DOHH2 (cell line): ENCODE measurements at regions not wholly inside any gene's neighbourhood (a gene's known extent, or its start where the extent isn't known, plus 50 kb on each side); places are given as distances from the start of the nearest gene placed in this dataset.

Experiments used
- EZH2phosphoT487 ChIP-seq: fragments of 200-600 bp; sonication (generic); IDR thresholded peaks from 2 replicates; pipeline ENCODE4 v1.6.1; 2017; ENCODE audit warnings: borderline replicate concordance, mild to moderate bottlenecking, antibody characterized with exemption, low read length, moderate library complexity, mixed read lengths
- TF ChIP-seq, protein P1 (sequence below): fragments of 200-600 bp; sonication (generic); IDR thresholded peaks from one replicate; pipeline ENCODE4 v1.5.1; 2014; ENCODE audit warnings: antibody characterized with exemption, mild to moderate bottlenecking, low read depth, low read length; ENCODE audit not compliant: poor library complexity, severe bottlenecking

GRCh38 chrY:7730071-7730470, 818.5 kb upstream of the AMELY start:
- TF ChIP-seq, protein P1, sequence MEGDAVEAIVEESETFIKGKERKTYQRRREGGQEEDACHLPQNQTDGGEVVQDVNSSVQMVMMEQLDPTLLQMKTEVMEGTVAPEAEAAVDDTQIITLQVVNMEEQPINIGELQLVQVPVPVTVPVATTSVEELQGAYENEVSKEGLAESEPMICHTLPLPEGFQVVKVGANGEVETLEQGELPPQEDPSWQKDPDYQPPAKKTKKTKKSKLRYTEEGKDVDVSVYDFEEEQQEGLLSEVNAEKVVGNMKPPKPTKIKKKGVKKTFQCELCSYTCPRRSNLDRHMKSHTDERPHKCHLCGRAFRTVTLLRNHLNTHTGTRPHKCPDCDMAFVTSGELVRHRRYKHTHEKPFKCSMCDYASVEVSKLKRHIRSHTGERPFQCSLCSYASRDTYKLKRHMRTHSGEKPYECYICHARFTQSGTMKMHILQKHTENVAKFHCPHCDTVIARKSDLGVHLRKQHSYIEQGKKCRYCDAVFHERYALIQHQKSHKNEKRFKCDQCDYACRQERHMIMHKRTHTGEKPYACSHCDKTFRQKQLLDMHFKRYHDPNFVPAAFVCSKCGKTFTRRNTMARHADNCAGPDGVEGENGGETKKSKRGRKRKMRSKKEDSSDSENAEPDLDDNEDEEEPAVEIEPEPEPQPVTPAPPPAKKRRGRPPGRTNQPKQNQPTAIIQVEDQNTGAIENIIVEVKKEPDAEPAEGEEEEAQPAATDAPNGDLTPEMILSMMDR = no peak
- TF ChIP-seq EZH2phosphoT487 = no peak
